GM12878 (cell line): ENCODE measurements at regions not wholly inside any gene's neighbourhood (a gene's known extent, or its start where the extent isn't known, plus 50 kb on each side); places are given as distances from the start of the nearest gene placed in this dataset.

ENCODE experiments used
- ATAC-seq: fragments of 200-7000 bp; cut with Tn5 transposase; 3 replicates; pipeline ENCODE4 v1.9.1; 2020; ENCODE audit warnings: mild to moderate bottlenecking, moderate library complexity
- BruUV-seq: library from RNA; stranded (reverse); fragments of 400-500 nt; replicated peaks from 2 replicates; lab custom pipeline; 2021; lab: Mats Ljungman, UMichigan
- CTCF ChIA-PET: fragments of 300-600 bp; sonication (Branson Sonifier 250); formaldehyde crosslinking; extraction: SDS; loops from one replicate; lab custom pipeline; 2021; ENCODE audit warnings: inconsistent platforms; lab: Yijun Ruan, JAX
- POLR2A ChIA-PET: fragments of 350-600 bp; formaldehyde crosslinking; extraction: SDS; loops from one replicate; lab custom pipeline; 2021; ENCODE audit warnings: inconsistent platforms; lab: Charles Lee
- RAD21 ChIA-PET: fragments of 300-600 bp; sonication (Branson Sonifier 250); formaldehyde crosslinking; loops from one replicate; lab custom pipeline; 2023; ENCODE audit warnings: antibody characterized with exemption; ENCODE audit not compliant: unreplicated experiment; lab: Charles Lee
- SMC1A ChIA-PET: fragments of 300-600 bp; sonication (Branson Sonifier 250); formaldehyde crosslinking; loops from one replicate; lab custom pipeline; 2023; ENCODE audit not compliant: unreplicated experiment, uncharacterized antibody; lab: Charles Lee
- DNase-seq: peaks from one replicate; pipeline ENCODE4 v3.0.0-alpha.2; 2011; ENCODE audit warnings: low read depth, low spot score
- FAIRE-seq: peaks from 3 replicates; lab custom pipeline; 2011; peaks lifted over from hg19 to GRCh38; lab: Jason Lieb, UNC
- H2AFZ ChIP-seq: 2 replicates; pipeline ENCODE4 v1.6.0; 2011; ENCODE audit warnings: low read depth, low read length, control low read depth; ENCODE audit not compliant: control insufficient read depth
- H3K27ac ChIP-seq: 2 replicates; pipeline ENCODE4 v1.5.1; 2011; ENCODE audit warnings: control low read depth; ENCODE audit not compliant: control insufficient read depth, insufficient read depth
- H3K27me3 ChIP-seq, 2 experiments: replicated peaks in 1 of 2; 2 replicates each; pipeline versions ENCODE4 v1.6.0 to v1.6.1; 2011; ENCODE audit warnings: low read length in 1 of 2; ENCODE audit not compliant: control insufficient read depth in 2 of 2, insufficient read depth in 2 of 2
- H3K36me3 ChIP-seq, 2 experiments: 2 replicates each; pipeline ENCODE4 v1.5.1; 2011; ENCODE audit warnings: low read length in 1 of 2; ENCODE audit not compliant: control insufficient read depth in 2 of 2, insufficient read depth in 2 of 2
- H3K4me1 ChIP-seq: 2 replicates; pipeline ENCODE4 v1.6.1; 2011; ENCODE audit warnings: mild to moderate bottlenecking, low read length, moderate library complexity, mixed read lengths; ENCODE audit not compliant: control insufficient read depth, insufficient read depth
- H3K4me2 ChIP-seq: 2 replicates; pipeline ENCODE4 v1.6.0; 2011; ENCODE audit warnings: control low read depth; ENCODE audit not compliant: control insufficient read depth, insufficient read depth
- H3K4me3 ChIP-seq: fragments of 200-600 bp; sonication (generic); 2 replicates; pipeline ENCODE4 v1.5.1; 2016
- H3K79me2 ChIP-seq: 2 replicates; pipeline ENCODE4 v1.6.0; 2011; ENCODE audit warnings: low read length; ENCODE audit not compliant: control insufficient read depth, insufficient read depth
- H3K9ac ChIP-seq: 2 replicates; pipeline ENCODE4 v1.8.0; 2011; ENCODE audit warnings: low read length, control low read depth, mixed read lengths; ENCODE audit not compliant: control insufficient read depth, insufficient read depth
- H3K9me3 ChIP-seq: replicated peaks from 3 replicates; pipeline ENCODE4 v1.5.1; 2011; ENCODE audit warnings: mild to moderate bottlenecking, low read length; ENCODE audit not compliant: control insufficient read depth, insufficient read depth
- H4K20me1 ChIP-seq: 2 replicates; pipeline ENCODE4 v1.6.0; 2011; ENCODE audit not compliant: control insufficient read depth, insufficient read depth
- MYC ChIP-seq: IDR thresholded peaks from 2 replicates; pipeline ENCODE4 v1.6.1; 2011; ENCODE audit warnings: mild to moderate bottlenecking, low read length, moderate library complexity, inconsistent platforms; ENCODE audit not compliant: insufficient read depth, insufficient replicate concordance, insufficient read length, severe bottlenecking
- NR2F1 ChIP-seq: fragments of 450-650 bp; conservative IDR thresholded peaks from 2 replicates; pipeline ENCODE4 v1.6.1; 2017; ENCODE audit warnings: mild to moderate bottlenecking
- SRF ChIP-seq, 2 experiments: IDR thresholded peaks; 2 replicates each; pipeline ENCODE4 v1.6.1; 2011; ENCODE audit warnings: low read depth in 2 of 2, low read length in 2 of 2, mild to moderate bottlenecking in 1 of 2, moderate library complexity in 1 of 2
- SUZ12 ChIP-seq: fragments of 200-600 bp; sonication (generic); IDR thresholded peaks from one replicate; pipeline ENCODE4 v1.6.1; 2018; ENCODE audit warnings: antibody characterized with exemption, mild to moderate bottlenecking; ENCODE audit not compliant: unreplicated experiment
- WGBS: methylation state at CpG from one replicate; pipeline ENCODE4 v1.1.6; 2016; ENCODE audit warnings: low lambda C conversion rate; ENCODE audit not compliant: insufficient replicate concordance, insufficient coverage; ENCODE audit errors: missing lambda C conversion rate; 5-methylcytosine and 5-hydroxymethylcytosine counted together
- in situ Hi-C: fragments of 300-500 bp; cut with MboI; formaldehyde crosslinking; loops from 9 replicates; pipeline ENCODE4 v1.14.3; 2018; ENCODE audit warnings: mixed read lengths
- intact Hi-C: fragments of 100-400 bp; cut with micrococcal nuclease; formaldehyde crosslinking; loops from one replicate; pipeline ENCODE4 v1.14.2; 2022; ENCODE audit not compliant: unreplicated experiment
- TF ChIP-seq, protein P1 (sequence below): fragments of 450-650 bp; IDR thresholded peaks from 2 replicates; pipeline ENCODE4 v1.6.1; 2017; ENCODE audit warnings: mild to moderate bottlenecking, moderate library complexity
- TF ChIP-seq, protein P2 (sequence below): fragments of 450-650 bp; IDR thresholded peaks from 2 replicates; pipeline ENCODE4 v1.6.1; 2017; ENCODE audit warnings: low read depth, mild to moderate bottlenecking, moderate library complexity

DNA sequence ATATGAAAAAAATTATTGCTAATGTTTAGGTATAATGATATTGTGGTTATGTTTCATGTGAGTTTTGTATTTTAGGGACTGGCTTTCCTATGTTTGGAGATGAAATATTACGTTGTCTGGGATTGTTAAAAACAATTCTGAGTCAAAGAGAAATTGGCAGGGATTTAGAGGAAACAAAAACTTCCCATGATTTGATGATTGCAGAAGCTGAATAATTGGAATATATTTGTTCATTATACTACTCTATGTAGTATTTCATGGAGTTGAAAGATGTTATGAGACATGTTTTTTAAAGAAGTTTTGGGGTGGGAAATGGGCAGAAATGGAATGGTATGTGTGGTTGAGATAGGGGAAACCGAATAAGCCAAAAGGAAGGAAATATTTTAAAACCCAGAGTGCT, 1392.9 kb downstream of the EFNB2 start:
- no peaks in the 10 kb centered on the region for H3K9me3 ChIP-seq
- H3K4me1 ChIP-seq, result peaks cover 10% of the 10 kb centered on the region; the same call in 1 of the 2 replicates
- DNase-seq (no peak), ATAC-seq (no peak), FAIRE-seq (no peak)
- H4K20me1 ChIP-seq, result no peaks in the 10 kb centered on the region
- no TSS peak for BruUV-seq
- H3K4me2 ChIP-seq, result no peak overlapping the region
- ChIA-PET CTCF (interaction anchor here (0.6 to 1.2 kb wide), 3 partner anchors 25 to 369 kb away, joined by 3 read pairs; no protein-coding TSS in a partner anchor), POLR2A (no interaction called here), SMC1A (no interaction called here), RAD21 (no interaction called here)
- H3K4me3 ChIP-seq, result no peak overlapping the region
- WGBS, result 19% methylated on average over 2 of the region's 2 CpGs
- H3K27me3 ChIP-seq, result no peaks in the 10 kb centered on the region
- no peaks in the 10 kb centered on the region for H3K79me2 ChIP-seq
- no peak overlapping the region for H2AFZ ChIP-seq
- no peak overlapping the region for H3K9ac ChIP-seq
- no peak for TF ChIP-seq MYC
- no peak for TF ChIP-seq NR2F1
- no peak for TF ChIP-seq SUZ12
- TF ChIP-seq, protein P1, sequence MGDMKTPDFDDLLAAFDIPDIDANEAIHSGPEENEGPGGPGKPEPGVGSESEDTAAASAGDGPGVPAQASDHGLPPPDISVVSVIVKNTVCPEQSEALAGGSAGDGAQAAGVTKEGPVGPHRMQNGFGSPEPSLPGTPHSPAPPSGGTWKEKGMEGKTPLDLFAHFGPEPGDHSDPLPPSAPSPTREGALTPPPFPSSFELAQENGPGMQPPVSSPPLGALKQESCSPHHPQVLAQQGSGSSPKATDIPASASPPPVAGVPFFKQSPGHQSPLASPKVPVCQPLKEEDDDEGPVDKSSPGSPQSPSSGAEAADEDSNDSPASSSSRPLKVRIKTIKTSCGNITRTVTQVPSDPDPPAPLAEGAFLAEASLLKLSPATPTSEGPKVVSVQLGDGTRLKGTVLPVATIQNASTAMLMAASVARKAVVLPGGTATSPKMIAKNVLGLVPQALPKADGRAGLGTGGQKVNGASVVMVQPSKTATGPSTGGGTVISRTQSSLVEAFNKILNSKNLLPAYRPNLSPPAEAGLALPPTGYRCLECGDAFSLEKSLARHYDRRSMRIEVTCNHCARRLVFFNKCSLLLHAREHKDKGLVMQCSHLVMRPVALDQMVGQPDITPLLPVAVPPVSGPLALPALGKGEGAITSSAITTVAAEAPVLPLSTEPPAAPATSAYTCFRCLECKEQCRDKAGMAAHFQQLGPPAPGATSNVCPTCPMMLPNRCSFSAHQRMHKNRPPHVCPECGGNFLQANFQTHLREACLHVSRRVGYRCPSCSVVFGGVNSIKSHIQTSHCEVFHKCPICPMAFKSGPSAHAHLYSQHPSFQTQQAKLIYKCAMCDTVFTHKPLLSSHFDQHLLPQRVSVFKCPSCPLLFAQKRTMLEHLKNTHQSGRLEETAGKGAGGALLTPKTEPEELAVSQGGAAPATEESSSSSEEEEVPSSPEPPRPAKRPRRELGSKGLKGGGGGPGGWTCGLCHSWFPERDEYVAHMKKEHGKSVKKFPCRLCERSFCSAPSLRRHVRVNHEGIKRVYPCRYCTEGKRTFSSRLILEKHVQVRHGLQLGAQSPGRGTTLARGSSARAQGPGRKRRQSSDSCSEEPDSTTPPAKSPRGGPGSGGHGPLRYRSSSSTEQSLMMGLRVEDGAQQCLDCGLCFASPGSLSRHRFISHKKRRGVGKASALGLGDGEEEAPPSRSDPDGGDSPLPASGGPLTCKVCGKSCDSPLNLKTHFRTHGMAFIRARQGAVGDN, result no peak
- TF ChIP-seq, protein P2, sequence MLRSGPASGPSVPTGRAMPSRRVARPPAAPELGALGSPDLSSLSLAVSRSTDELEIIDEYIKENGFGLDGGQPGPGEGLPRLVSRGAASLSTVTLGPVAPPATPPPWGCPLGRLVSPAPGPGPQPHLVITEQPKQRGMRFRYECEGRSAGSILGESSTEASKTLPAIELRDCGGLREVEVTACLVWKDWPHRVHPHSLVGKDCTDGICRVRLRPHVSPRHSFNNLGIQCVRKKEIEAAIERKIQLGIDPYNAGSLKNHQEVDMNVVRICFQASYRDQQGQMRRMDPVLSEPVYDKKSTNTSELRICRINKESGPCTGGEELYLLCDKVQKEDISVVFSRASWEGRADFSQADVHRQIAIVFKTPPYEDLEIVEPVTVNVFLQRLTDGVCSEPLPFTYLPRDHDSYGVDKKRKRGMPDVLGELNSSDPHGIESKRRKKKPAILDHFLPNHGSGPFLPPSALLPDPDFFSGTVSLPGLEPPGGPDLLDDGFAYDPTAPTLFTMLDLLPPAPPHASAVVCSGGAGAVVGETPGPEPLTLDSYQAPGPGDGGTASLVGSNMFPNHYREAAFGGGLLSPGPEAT, result no peak
- TF ChIP-seq SRF (IDR thresholded peaks at IDR 0.05; ENCODE audit: low read depth in 2 of 2, low read length in 2 of 2), result no peak
- in situ Hi-C loops (no loop called here), intact Hi-C loops (no loop called here)
- no peak overlapping the region for H3K27ac ChIP-seq
- no peaks in the 10 kb centered on the region for H3K36me3 ChIP-seq
